ENCODE measurements at regions not wholly inside any gene's neighbourhood (a gene's known extent, or its start where the extent isn't known, plus 50 kb on each side); places are given as distances from the start of the nearest gene placed in this dataset.

- Histone ChIP-seq H3K27ac (ENCODE audit: low read depth, low read length) (no peak overlapping the region), H3K36me3 (ENCODE audit: control insufficient read depth in 1 of 2, insufficient read depth in 2 of 2, low read length in 2 of 2) (no peaks in the 10 kb centered on the region), H3K4me2 (ENCODE audit: low read length) (no peak overlapping the region), H3K9ac (ENCODE audit: low read length) (no peak overlapping the region), H3K4me3 (replicated peaks in 1 of 2; ENCODE audit: low read depth in 1 of 2, low read length in 2 of 2) (no peak overlapping the region), H4K20me1 (ENCODE audit: insufficient read depth) (no peaks in the 10 kb centered on the region), H2AFZ (ENCODE audit: low read depth, low read length, poor library complexity, severe bottlenecking) (no peak overlapping the region), H3K9me3 (ENCODE audit: control insufficient read depth in 1 of 2, insufficient read depth in 1 of 2, low read depth in 1 of 2, low read length in 2 of 2) (no peaks in the 10 kb centered on the region), H3K27me3 (ENCODE audit: insufficient read depth, low read length) (no peaks in the 10 kb centered on the region), H3K79me2 (ENCODE audit: insufficient read depth, low read length) (no peaks in the 10 kb centered on the region), H3K9me2 (ENCODE audit: insufficient read depth) (no peaks in the 10 kb centered on the region), H3K4me1 (ENCODE audit: control insufficient read depth in 1 of 2, insufficient read depth in 2 of 2, low read length in 2 of 2) (peaks cover 15 to 22% of the 10 kb centered on the region in 2 experiments)
- ChIA-PET CTCF (no interaction called here), POLR2A (no interaction called here), RAD21 (ENCODE audit: low non-redundant PET in 1 of 2, low total read pairs in 2 of 2, uncharacterized antibody in 2 of 2, unreplicated experiment in 2 of 2) (no interaction called here)
- BruUV-seq (replicated peaks): no TSS peak
- ATAC-seq: no peak
- DNase-seq (ENCODE audit: low read depth, low spot score): no peak
- TF ChIP-seq YY1 (IDR thresholded peaks at IDR 0.05; ENCODE audit: extremely low read depth, insufficient replicate concordance, low read depth, low read length): no peak
- no peak for TF ChIP-seq CTCF (IDR thresholded peaks at IDR 0.05 in 2 of 3, conservative IDR thresholded peaks at IDR 0.05 in 1 of 3; ENCODE audit: borderline replicate concordance in 1 of 3, insufficient read depth in 1 of 3, low read depth in 2 of 3, low read length in 2 of 3)
- no peak for TF ChIP-seq MAX (IDR thresholded peaks at IDR 0.05)
- TF ChIP-seq POLR2A (IDR thresholded peaks at IDR 0.05; ENCODE audit: borderline replicate concordance, extremely low read depth, insufficient read depth, insufficient read length): no peak
- TF ChIP-seq EZH2phosphoT487 (IDR thresholded peaks at IDR 0.05; ENCODE audit: borderline replicate concordance): no peak
- TF ChIP-seq RAD21 (IDR thresholded peaks at IDR 0.05; ENCODE audit: low read depth): no peak
- TF ChIP-seq ZNF274 (IDR thresholded peaks at IDR 0.05; ENCODE audit: low read depth, low read length): no peak
- TF ChIP-seq CEBPB (IDR thresholded peaks at IDR 0.05; ENCODE audit: low read depth): no peak
- TF ChIP-seq SP1 (IDR thresholded peaks at IDR 0.05; ENCODE audit: low read depth): no peak
- TF ChIP-seq JUND (IDR thresholded peaks at IDR 0.05): no peak
- TF ChIP-seq EZH2 (IDR thresholded peaks at IDR 0.05): no peak
- no peak for TF ChIP-seq ATF3 (IDR thresholded peaks at IDR 0.05)
- TF ChIP-seq ZBTB33 (IDR thresholded peaks at IDR 0.05; ENCODE audit: extremely low read depth, insufficient replicate concordance, low read length): no peak
- no peak for TF ChIP-seq FOSL1 (IDR thresholded peaks at IDR 0.05; ENCODE audit: low read depth)
- no peak for TF ChIP-seq ZFX (IDR thresholded peaks at IDR 0.05)
- intact Hi-C loops (cut with micrococcal nuclease): no loop called here
Observed at GRCh38 chr10:31151301-31151700, 119.6 kb upstream of the ZNF438 start.
